Endothelial cell of umbilical vein (primary cell): ENCODE measurements at regions not wholly inside any gene's neighbourhood (a gene's known extent, or its start where the extent isn't known, plus 50 kb on each side); places are given as distances from the start of the nearest gene placed in this dataset.
A peak's percentile ranks its signal among the peaks of the same experiment; 100 is the strongest.

ENCODE experiments used
- BruUV-seq: library from RNA; stranded (reverse); fragments of 400-500 nt; replicated peaks from 2 replicates; lab custom pipeline; 2021; lab: Mats Ljungman, UMichigan
- CTCF ChIA-PET: fragments of 300-600, 350-600 bp; sonication (Branson Sonifier 250); formaldehyde crosslinking; loops from one replicate; lab custom pipeline; 2021; ENCODE audit warnings: antibody characterized with exemption, inconsistent platforms; lab: Charles Lee
- POLR2A ChIA-PET: fragments of 300-600, 350-600 bp; sonication (Branson Sonifier 250); formaldehyde crosslinking; loops from one replicate; lab custom pipeline; 2021; ENCODE audit warnings: antibody characterized with exemption, inconsistent platforms; lab: Charles Lee
- DNase-seq: peaks from one replicate; pipeline ENCODE4 v3.0.0-alpha.2; 2011; ENCODE audit warnings: low read depth, low spot score
- FAIRE-seq: peaks from 2 replicates; lab custom pipeline; 2011; peaks lifted over from hg19 to GRCh38; lab: Jason Lieb, UNC
- H2AFZ ChIP-seq: 2 replicates; pipeline ENCODE4 v1.6.0; 2012; ENCODE audit warnings: low read depth, low read length, control low read depth, inconsistent platforms
- H3K27ac ChIP-seq: 2 replicates; pipeline ENCODE4 v1.5.1; 2011; ENCODE audit warnings: low read depth, mild to moderate bottlenecking, control low read depth, low read length, moderate library complexity; ENCODE audit not compliant: insufficient read depth
- H3K27me3 ChIP-seq, 2 experiments: 2 replicates each; pipeline versions ENCODE4 v1.6.0 to v1.6.1; 2011; ENCODE audit warnings: low read length in 2 of 2, mixed read lengths in 1 of 2; ENCODE audit not compliant: control insufficient read depth in 2 of 2, insufficient read depth in 2 of 2
- H3K36me3 ChIP-seq, 2 experiments: 2 replicates in 1 of 2; 3 replicates in 1 of 2; pipeline ENCODE4 v1.5.1; 2011; ENCODE audit warnings: low read length in 2 of 2, mild to moderate bottlenecking in 1 of 2, moderate library complexity in 1 of 2; ENCODE audit not compliant: control insufficient read depth in 2 of 2, insufficient read depth in 2 of 2; ENCODE audit errors: extremely low read depth in 1 of 2
- H3K4me1 ChIP-seq: 3 replicates; pipeline ENCODE4 v1.5.1; 2011; ENCODE audit warnings: mild to moderate bottlenecking, low read length; ENCODE audit not compliant: control insufficient read depth, insufficient read depth; ENCODE audit errors: extremely low read depth
- H3K4me2 ChIP-seq: 2 replicates; pipeline ENCODE4 v1.6.1; 2011; ENCODE audit warnings: low read length, control low read depth, mixed read lengths; ENCODE audit not compliant: insufficient read depth
- H3K4me3 ChIP-seq, 3 experiments: fragments of 200-600 bp in 1 of 3; sonication (generic), shearing (Covaris generic) in 1 of 3; replicated peaks in 1 of 3; 2 replicates each; pipeline ENCODE4 v1.5.1; 2011 to 2016; ENCODE audit warnings: control low read depth in 3 of 3, low read length in 3 of 3, mild to moderate bottlenecking in 2 of 3, inconsistent platforms in 1 of 3, low read depth in 1 of 3, moderate library complexity in 1 of 3; ENCODE audit not compliant: insufficient read depth in 1 of 3
- H3K79me2 ChIP-seq: 2 replicates; pipeline ENCODE4 v1.6.0; 2012; ENCODE audit warnings: low read length, inconsistent platforms; ENCODE audit not compliant: control insufficient read depth, insufficient read depth
- H3K9ac ChIP-seq: replicated peaks from 2 replicates; pipeline ENCODE3; 2011; ENCODE audit warnings: low read length, control low read depth; ENCODE audit not compliant: insufficient read depth; ENCODE audit errors: extremely low read depth
- H3K9me1 ChIP-seq: replicated peaks from 3 replicates; pipeline ENCODE4 v1.6.0; 2011; ENCODE audit warnings: mild to moderate bottlenecking, low read length; ENCODE audit not compliant: control insufficient read depth, insufficient read depth; ENCODE audit errors: extremely low read depth
- H3K9me3 ChIP-seq: replicated peaks from 2 replicates; pipeline ENCODE4 v1.5.1; 2012; ENCODE audit warnings: low read length, inconsistent platforms; ENCODE audit not compliant: control insufficient read depth, insufficient read depth
- H4K20me1 ChIP-seq: replicated peaks from 2 replicates; pipeline ENCODE3; 2011; ENCODE audit warnings: mild to moderate bottlenecking, low read length; ENCODE audit not compliant: control insufficient read depth, insufficient read depth; ENCODE audit errors: extremely low read depth
- POLR2AphosphoS5 ChIP-seq: IDR thresholded peaks from 2 replicates; pipeline ENCODE4 v1.6.1; 2012; ENCODE audit warnings: low read depth, mild to moderate bottlenecking, control low read depth, low read length, moderate library complexity; ENCODE audit not compliant: insufficient read depth
- dilution Hi-C: fragments of 300-500 bp; cut with MboI; formaldehyde crosslinking; loops from one replicate; pipeline ENCODE4 v1.15.0; 2019; ENCODE audit warnings: low sequenced_read_pairs; ENCODE audit not compliant: extremely low pct_ligation_motif_present
- intact Hi-C: fragments of 100-400 bp; cut with micrococcal nuclease; formaldehyde crosslinking; loops from one replicate; pipeline ENCODE4 v1.10.0; 2022
- TF ChIP-seq, protein P1 (sequence below), 2 donors: IDR thresholded peaks; 1 replicate in 1 of 2; 2 replicates in 1 of 2; pipeline ENCODE4 v1.5.1; 2011; ENCODE audit warnings: low read length in 2 of 2, mild to moderate bottlenecking in 2 of 2, moderate library complexity in 2 of 2, control low read depth in 1 of 2, inconsistent platforms in 1 of 2, low read depth in 1 of 2; ENCODE audit not compliant: insufficient read depth in 1 of 2; ENCODE audit errors: extremely low read depth in 1 of 2

- FAIRE-seq (no peak), DNase-seq (peak; percentile 9)
- no peaks in the 10 kb centered on the region for H3K79me2 ChIP-seq
- no peaks in the 10 kb centered on the region for H3K36me3 ChIP-seq
- dilution Hi-C loops, result no loop called here
- ChIA-PET POLR2A (no interaction called here), CTCF (interaction anchor here (0.6 to 1.2 kb wide), 3 partner anchors 30 to 339 kb away, joined by 3 to 12 read pairs (median 3); no protein-coding TSS in a partner anchor)
- H4K20me1 ChIP-seq, result no peaks in the 10 kb centered on the region
- no peak overlapping the region for H3K4me2 ChIP-seq
- no TSS peak for BruUV-seq
- H2AFZ ChIP-seq, result no peak overlapping the region
- no peak for TF ChIP-seq POLR2AphosphoS5
- TF ChIP-seq, protein P1, sequence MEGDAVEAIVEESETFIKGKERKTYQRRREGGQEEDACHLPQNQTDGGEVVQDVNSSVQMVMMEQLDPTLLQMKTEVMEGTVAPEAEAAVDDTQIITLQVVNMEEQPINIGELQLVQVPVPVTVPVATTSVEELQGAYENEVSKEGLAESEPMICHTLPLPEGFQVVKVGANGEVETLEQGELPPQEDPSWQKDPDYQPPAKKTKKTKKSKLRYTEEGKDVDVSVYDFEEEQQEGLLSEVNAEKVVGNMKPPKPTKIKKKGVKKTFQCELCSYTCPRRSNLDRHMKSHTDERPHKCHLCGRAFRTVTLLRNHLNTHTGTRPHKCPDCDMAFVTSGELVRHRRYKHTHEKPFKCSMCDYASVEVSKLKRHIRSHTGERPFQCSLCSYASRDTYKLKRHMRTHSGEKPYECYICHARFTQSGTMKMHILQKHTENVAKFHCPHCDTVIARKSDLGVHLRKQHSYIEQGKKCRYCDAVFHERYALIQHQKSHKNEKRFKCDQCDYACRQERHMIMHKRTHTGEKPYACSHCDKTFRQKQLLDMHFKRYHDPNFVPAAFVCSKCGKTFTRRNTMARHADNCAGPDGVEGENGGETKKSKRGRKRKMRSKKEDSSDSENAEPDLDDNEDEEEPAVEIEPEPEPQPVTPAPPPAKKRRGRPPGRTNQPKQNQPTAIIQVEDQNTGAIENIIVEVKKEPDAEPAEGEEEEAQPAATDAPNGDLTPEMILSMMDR (IDR thresholded peaks at IDR 0.05; ENCODE audit: extremely low read depth in 1 of 2, insufficient read depth in 1 of 2, low read depth in 1 of 2, low read length in 2 of 2), result peak; percentile 9 to 37
- intact Hi-C loops, result loop anchor here (1.0 to 2.0 kb wide), 3 partner anchors 195 to 338 kb away; no protein-coding TSS in a partner anchor
- no peaks in the 10 kb centered on the region for H3K4me1 ChIP-seq
- H3K9ac ChIP-seq, result no peak overlapping the region
- H3K4me3 ChIP-seq, result no peak overlapping the region
- no peaks in the 10 kb centered on the region for H3K27me3 ChIP-seq
- no peaks in the 10 kb centered on the region for H3K9me1 ChIP-seq
- H3K9me3 ChIP-seq, result no peaks in the 10 kb centered on the region
- no peak overlapping the region for H3K27ac ChIP-seq
Observed at GRCh38 chr1:229972600-229973296, 94.3 kb upstream of the GALNT2 start.

GRCh38 chr1:229973297-229973612 lies 93.8 kb upstream of the GALNT2 start:
- H3K27me3 ChIP-seq, result no peaks in the 10 kb centered on the region
- H4K20me1 ChIP-seq, result no peaks in the 10 kb centered on the region
- H3K4me2 ChIP-seq, result no peak overlapping the region
- no peak for FAIRE-seq
- no peak overlapping the region for H3K4me3 ChIP-seq
- H2AFZ ChIP-seq, result no peak overlapping the region
- BruUV-seq, result no TSS peak
- no peaks in the 10 kb centered on the region for H3K9me1 ChIP-seq
- intact Hi-C loops, result loop anchor here (1.0 to 2.0 kb wide), 3 partner anchors 194 to 338 kb away; no protein-coding TSS in a partner anchor
- no peak overlapping the region for H3K27ac ChIP-seq
- no peak for DNase-seq
- no peak for TF ChIP-seq POLR2AphosphoS5
- TF ChIP-seq, protein P1 (IDR thresholded peaks at IDR 0.05; ENCODE audit: extremely low read depth in 1 of 2, insufficient read depth in 1 of 2, low read depth in 1 of 2, low read length in 2 of 2), result peak in 1 of 2 donors; percentile 1
- POLR2A ChIA-PET, result no interaction called here
- no peaks in the 10 kb centered on the region for H3K79me2 ChIP-seq
- no peaks in the 10 kb centered on the region for H3K4me1 ChIP-seq
- no peaks in the 10 kb centered on the region for H3K9me3 ChIP-seq
- dilution Hi-C loops, result no loop called here
- CTCF ChIA-PET, result interaction anchor here (0.9 to 1.2 kb wide), 2 partner anchors 30 to 242 kb away, joined by 3 to 12 read pairs; no protein-coding TSS in a partner anchor
- no peak overlapping the region for H3K9ac ChIP-seq
- H3K36me3 ChIP-seq, result no peaks in the 10 kb centered on the region
